GM12892 (cell line): ENCODE measurements at regions not wholly inside any gene's neighbourhood (a gene's known extent, or its start where the extent isn't known, plus 50 kb on each side); places are given as distances from the start of the nearest gene placed in this dataset.

Experiments used
- POLR2A ChIP-seq: IDR thresholded peaks from 2 replicates; pipeline ENCODE4 v1.6.1; 2011; ENCODE audit warnings: low read depth, low read length, control low read depth
- POLR2AphosphoS5 ChIP-seq: IDR thresholded peaks from 2 replicates; pipeline ENCODE4 v1.6.1; 2011; ENCODE audit warnings: low read depth, low read length, control low read depth

GRCh38 chr3:5545719-5546118 is 358.2 kb downstream of the EDEM1 start:
- no peak for TF ChIP-seq POLR2AphosphoS5
- TF ChIP-seq POLR2A: no peak
